Urinary bladder (tissue), 3 donors: ENCODE measurements at regions not wholly inside any gene's neighbourhood (a gene's known extent, or its start where the extent isn't known, plus 50 kb on each side); places are given as distances from the start of the nearest gene placed in this dataset.
"Not testable (repeated sequence)": the region's sequence is repeated elsewhere in the genome, so short reads cannot be mapped to it uniquely, and the experiment has no call there.

Experiments used
- DNase-seq: peaks from one replicate; pipeline ENCODE4 v3.0.0-alpha.2; 2015; ENCODE audit errors: extremely low spot score
- H3K27ac ChIP-seq: one replicate; pipeline ENCODE4 v1.5.1; 2013; ENCODE audit warnings: low read depth, mild to moderate bottlenecking, moderate library complexity
- H3K36me3 ChIP-seq: one replicate; pipeline ENCODE4 v1.6.1; 2013; ENCODE audit warnings: mild to moderate bottlenecking, moderate library complexity; ENCODE audit not compliant: insufficient read depth
- H3K4me1 ChIP-seq: one replicate; pipeline ENCODE4 v1.6.1; 2013; ENCODE audit warnings: mild to moderate bottlenecking, moderate library complexity; ENCODE audit not compliant: insufficient read depth
- H3K4me3 ChIP-seq: one replicate; pipeline ENCODE4 v1.5.1; 2013; ENCODE audit warnings: low read depth, low read length
- WGBS: extraction: QIAGEN DNeasy Blood & Tissue Kit; methylation state at CpG from one replicate; pipeline ENCODE4 v1.1.7; 2013; 5-methylcytosine and 5-hydroxymethylcytosine counted together
- donor health status: healthy with polysubstance abuse.
- donor health status: healthy.

GRCh38 chr16:87100306-87101058 is 216.7 kb downstream of the C16orf95 start:
- no peak for DNase-seq
- H3K27ac ChIP-seq: no peak overlapping the region
- H3K36me3 ChIP-seq: no peaks in the 10 kb centered on the region
- H3K4me3 ChIP-seq: no peak overlapping the region
- 71% methylated on average over 11 of the region's 11 CpGs for WGBS
- H3K4me1 ChIP-seq: no peaks in the 10 kb centered on the region

- Histone ChIP-seq H3K27ac (no peak overlapping the region), H3K4me1 (no peaks in the 10 kb centered on the region), H3K4me3 (no peak overlapping the region), H3K36me3 (no peaks in the 10 kb centered on the region)
- 51% methylated on average over 3 of the region's 3 CpGs for WGBS
- no peak for DNase-seq
These were observed 215.3 kb downstream of the C16orf95 start for GRCh38 chr16:87101903-87102302.

GRCh38 chr16:87107201-87107600 is 210.0 kb downstream of the C16orf95 start:
- 94% methylated on average over 2 of the region's 2 CpGs for WGBS
- H3K27ac ChIP-seq: no peak overlapping the region
- no peaks in the 10 kb centered on the region for H3K4me1 ChIP-seq
- H3K4me3 ChIP-seq: no peak overlapping the region
- H3K36me3 ChIP-seq: no peaks in the 10 kb centered on the region
- no peak for DNase-seq

GRCh38 chr16:87108278-87108677 is 208.9 kb downstream of the C16orf95 start:
- no peaks in the 10 kb centered on the region for H3K36me3 ChIP-seq
- no peaks in the 10 kb centered on the region for H3K4me1 ChIP-seq
- no peak for DNase-seq
- H3K27ac ChIP-seq: no peak overlapping the region
- H3K4me3 ChIP-seq: no peak overlapping the region
- WGBS: 79% methylated on average over 4 of the region's 4 CpGs

DNA sequence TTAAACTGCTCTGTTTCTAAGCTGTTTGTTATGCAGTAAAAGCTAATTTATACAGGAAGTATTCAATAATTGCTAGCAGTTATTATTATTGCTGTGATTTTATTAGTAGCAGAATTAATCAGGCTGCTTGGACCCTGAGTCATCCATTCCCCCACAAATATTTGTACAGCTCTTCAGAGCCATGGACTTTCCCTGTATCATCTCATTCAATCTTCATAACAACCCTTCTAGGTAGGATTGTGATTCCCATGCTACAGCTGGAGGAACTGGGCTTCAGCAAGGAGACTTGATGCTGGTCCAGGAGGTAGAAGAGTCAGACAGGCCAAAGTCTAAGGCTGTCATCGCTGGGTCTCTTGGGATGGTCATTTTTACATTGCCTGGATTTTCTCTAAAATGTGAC is 208.3 kb downstream of the C16orf95 start:
- H3K36me3 ChIP-seq: no peaks in the 10 kb centered on the region
- H3K4me1 ChIP-seq: no peaks in the 10 kb centered on the region
- H3K27ac ChIP-seq: no peak overlapping the region
- H3K4me3 ChIP-seq: no peak overlapping the region
- no peak for DNase-seq
- 96% methylated on average over 1 of the region's 1 CpG for WGBS

DNA sequence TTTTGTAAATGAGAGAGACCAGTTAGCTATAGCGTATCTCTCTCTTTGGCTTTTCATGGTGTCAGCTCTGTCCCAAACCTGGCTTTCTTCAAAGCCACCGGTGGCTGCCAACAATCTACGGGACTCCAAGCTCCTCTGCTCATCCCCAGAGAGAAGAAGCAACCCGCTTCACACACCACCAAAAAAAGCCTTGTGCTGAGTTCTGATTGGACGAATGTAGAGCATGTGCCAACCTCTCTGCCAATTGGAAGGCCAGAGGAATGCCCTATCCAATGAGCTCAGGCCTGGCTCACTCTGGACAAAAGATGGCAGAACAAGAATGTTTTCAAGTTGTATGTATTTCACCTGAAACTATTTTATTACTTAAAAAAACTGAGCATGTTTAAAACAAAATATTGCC is 202.4 kb downstream of the C16orf95 start:
- Histone ChIP-seq H3K27ac (no peak overlapping the region), H3K36me3 (no peaks in the 10 kb centered on the region), H3K4me3 (no peak overlapping the region), H3K4me1 (no peaks in the 10 kb centered on the region)
- WGBS: 90% methylated on average over 5 of the region's 5 CpGs
- DNase-seq: no peak

GRCh38 chr16:87115646-87116045 is 201.5 kb downstream of the C16orf95 start:
- no peak overlapping the region for H3K4me3 ChIP-seq
- no peak for DNase-seq
- H3K27ac ChIP-seq: no peak overlapping the region
- H3K4me1 ChIP-seq: no peaks in the 10 kb centered on the region
- WGBS: 50% methylated on average over 6 of the region's 6 CpGs
- no peaks in the 10 kb centered on the region for H3K36me3 ChIP-seq

DNA sequence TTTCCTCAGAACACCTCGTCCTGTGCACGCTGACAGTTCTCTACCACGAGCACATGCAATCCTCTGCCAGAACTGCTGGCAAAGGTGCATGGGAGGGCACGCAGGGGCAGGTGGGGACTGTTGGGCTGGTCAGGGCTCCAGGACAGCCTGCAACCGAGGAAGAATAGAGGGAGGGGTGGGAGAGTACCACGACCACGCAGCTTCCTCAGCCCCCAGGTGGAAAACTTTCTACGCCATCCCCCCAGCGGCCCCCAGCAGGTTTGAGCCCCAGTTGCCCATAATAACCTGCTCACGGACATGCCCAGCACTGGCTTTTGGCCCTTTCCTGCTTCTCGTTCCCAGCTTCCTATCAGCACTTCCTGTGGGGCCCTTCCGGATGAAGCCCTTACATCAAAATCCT is 199.3 kb downstream of the C16orf95 start:
- H3K4me1 ChIP-seq: no peaks in the 10 kb centered on the region
- H3K27ac ChIP-seq: no peak overlapping the region
- DNase-seq: no peak
- WGBS: 50% methylated on average over 12 of the region's 12 CpGs
- no peak overlapping the region for H3K4me3 ChIP-seq
- no peaks in the 10 kb centered on the region for H3K36me3 ChIP-seq

- DNase-seq: no peak
- H3K4me3 ChIP-seq: no peak overlapping the region
- WGBS: 84% methylated on average over 2 of the region's 2 CpGs
- H3K27ac ChIP-seq: no peak overlapping the region
- H3K4me1 ChIP-seq: no peaks in the 10 kb centered on the region
- H3K36me3 ChIP-seq: no peaks in the 10 kb centered on the region
These were observed 198.0 kb downstream of the C16orf95 start for GRCh38 chr16:87119168-87119567.

GRCh38 chr16:87119748-87120147 is 197.4 kb downstream of the C16orf95 start:
- 89% methylated on average over 9 of the region's 9 CpGs for whole genome bisulfite sequencing
- Histone ChIP-seq H3K27ac (no peak overlapping the region), H3K36me3 (no peaks in the 10 kb centered on the region), H3K4me3 (no peak overlapping the region), H3K4me1 (no peaks in the 10 kb centered on the region)
- DNase-seq: no peak

DNA sequence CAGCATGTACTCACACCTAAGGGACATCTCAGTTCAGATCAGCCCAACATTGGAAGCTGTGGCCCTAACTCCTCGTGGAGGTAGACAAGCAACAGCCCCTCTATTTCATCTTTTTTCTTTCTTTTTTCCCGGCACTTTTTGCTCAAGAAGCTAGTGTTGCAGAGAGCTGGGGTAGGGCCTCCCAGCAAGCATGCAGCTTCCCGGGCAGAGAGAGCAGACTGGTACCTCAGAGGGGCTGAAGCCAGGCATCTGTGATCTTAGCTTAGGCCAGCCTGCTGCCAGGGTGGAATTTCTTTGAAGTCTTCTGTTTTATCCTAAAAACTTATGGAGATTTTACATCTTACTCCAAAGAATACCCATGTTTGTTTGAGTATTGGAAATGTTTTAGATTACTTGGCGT is 195.4 kb downstream of the C16orf95 start:
- Histone ChIP-seq H3K4me1 (no peaks in the 10 kb centered on the region), H3K27ac (no peak overlapping the region), H3K36me3 (no peaks in the 10 kb centered on the region), H3K4me3 (no peak overlapping the region)
- 58% methylated on average over 4 of the region's 4 CpGs for WGBS
- no peak for DNase-seq

GRCh38 chr16:87123356-87124001 is 193.7 kb downstream of the C16orf95 start:
- H3K4me1 ChIP-seq: no peaks in the 10 kb centered on the region
- H3K27ac ChIP-seq: no peak overlapping the region
- 95% methylated on average over 12 of the region's 12 CpGs for WGBS
- no peak overlapping the region for H3K4me3 ChIP-seq
- no peaks in the 10 kb centered on the region for H3K36me3 ChIP-seq
- no peak for DNase-seq

- not testable (repeated sequence) for H3K27ac ChIP-seq, H3K36me3 ChIP-seq, H3K4me3 ChIP-seq, DNase-seq, H3K4me1 ChIP-seq
- WGBS: 87% methylated on average over 9 of the region's 9 CpGs
These were observed 192.8 kb downstream of the C16orf95 start for GRCh38 chr16:87124405-87124804.
